Activated CD4-positive, alpha-beta T cell treated with anti-CD3 and anti-CD28 coated beads, Interleukin-2, amount 50 U/mL, for 16 hours (primary cell): ENCODE measurements at regions not wholly inside any gene's neighbourhood (a gene's known extent, or its start where the extent isn't known, plus 50 kb on each side); places are given as distances from the start of the nearest gene placed in this dataset.

ENCODE experiments used
- DNase-seq: peaks from one replicate; pipeline ENCODE4 v3.0.0-alpha.2; 2020

- no peak for DNase-seq
These were observed 731.3 kb downstream of the DTWD2 start for GRCh38 chr5:118257066-118257465.

DNA sequence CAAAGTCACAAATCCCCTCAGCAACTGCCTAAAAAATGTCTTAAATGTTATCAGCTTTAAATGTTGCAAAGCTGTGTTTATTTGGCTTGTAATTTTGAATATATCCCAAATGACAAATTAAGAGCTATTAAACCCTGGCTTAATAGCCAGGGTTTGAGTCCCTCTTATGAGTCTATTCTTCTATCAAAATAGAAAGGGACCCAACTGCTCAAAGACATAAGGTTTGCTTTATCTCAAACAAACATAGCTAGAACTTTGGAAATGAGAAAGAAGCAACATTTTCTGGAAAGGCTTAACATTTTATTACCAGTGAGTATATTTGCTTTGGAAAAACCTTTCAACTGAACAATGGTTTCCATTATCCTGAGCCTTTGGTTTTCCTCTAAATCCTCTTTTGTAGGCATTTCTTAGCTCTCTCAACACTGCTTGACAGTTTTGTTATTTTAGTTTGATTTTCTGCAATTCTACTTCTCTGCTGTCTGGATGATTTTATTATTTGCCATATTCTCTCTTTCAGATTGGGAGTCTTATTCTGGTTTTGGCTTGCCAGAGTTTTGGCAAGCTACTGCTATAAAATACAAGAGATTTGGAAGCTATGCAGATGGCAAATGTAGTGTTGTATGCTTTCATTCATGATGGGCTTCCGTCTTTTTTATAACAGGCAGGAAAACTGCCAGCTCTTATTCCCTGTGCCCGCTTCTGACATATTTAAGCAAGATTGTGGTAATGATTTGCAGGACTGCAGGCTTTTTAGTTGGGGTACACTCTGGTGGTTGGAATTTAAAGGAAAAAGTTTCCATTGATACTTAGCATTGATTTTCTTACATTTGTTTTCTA lies 734.9 kb downstream of the DTWD2 start:
- no peak for DNase-seq

GRCh38 chr5:118249386-118249785 lies 739.0 kb downstream of the DTWD2 start:
- DNase-seq, result peak; percentile 4

DNA sequence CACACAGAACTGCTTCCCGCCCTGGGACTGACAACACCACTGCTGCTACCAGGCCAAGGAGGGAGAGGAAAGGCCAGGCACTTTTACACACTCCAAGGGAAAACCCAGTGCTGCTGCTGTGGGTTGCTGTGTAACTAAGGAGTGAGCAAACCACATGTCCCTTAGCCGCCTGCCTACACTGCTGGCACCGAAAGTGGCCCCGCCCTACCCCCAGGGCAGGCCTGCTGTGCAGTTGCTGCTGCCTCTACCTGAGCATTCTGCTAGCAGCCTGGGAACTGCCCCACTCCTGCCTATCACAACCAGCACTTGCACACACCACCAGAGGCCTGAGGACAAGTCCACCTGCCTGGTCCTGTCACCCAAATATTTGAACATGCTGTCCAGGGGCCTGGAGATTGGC lies 740.9 kb downstream of the DTWD2 start:
- no peak for DNase-seq

GRCh38 chr5:118243613-118244012 lies 744.7 kb downstream of the DTWD2 start:
- DNase-seq, result no peak

GRCh38 chr5:118243068-118243467 lies 745.3 kb downstream of the DTWD2 start:
- no peak for DNase-seq

GRCh38 chr5:118236108-118236849 lies 752.1 kb downstream of the DTWD2 start:
- no peak for DNase-seq

DNA sequence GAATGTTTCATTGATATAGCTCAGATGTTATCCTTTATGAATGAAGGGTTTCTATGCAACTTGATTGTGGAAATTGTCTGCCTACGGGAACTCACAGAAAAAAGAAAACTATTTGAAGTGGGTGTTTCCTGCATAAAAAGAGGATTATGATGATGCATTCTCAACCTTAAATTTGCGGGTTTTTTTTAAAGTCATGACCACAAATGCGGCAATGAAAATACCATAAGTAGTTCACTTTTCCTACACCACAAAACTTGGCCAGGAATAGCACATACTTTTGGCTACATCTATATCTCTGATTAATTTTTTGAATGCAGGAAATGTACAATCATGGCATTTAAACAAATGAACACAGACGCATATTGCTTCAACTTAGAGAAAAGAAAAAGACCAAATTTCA lies 754.7 kb downstream of the DTWD2 start:
- DNase-seq, result no peak

- no peak for DNase-seq
These were observed 759.9 kb downstream of the DTWD2 start for GRCh38 chr5:118228489-118228888.

GRCh38 chr5:118224546-118224945 lies 763.8 kb downstream of the DTWD2 start:
- DNase-seq, result no peak

DNA sequence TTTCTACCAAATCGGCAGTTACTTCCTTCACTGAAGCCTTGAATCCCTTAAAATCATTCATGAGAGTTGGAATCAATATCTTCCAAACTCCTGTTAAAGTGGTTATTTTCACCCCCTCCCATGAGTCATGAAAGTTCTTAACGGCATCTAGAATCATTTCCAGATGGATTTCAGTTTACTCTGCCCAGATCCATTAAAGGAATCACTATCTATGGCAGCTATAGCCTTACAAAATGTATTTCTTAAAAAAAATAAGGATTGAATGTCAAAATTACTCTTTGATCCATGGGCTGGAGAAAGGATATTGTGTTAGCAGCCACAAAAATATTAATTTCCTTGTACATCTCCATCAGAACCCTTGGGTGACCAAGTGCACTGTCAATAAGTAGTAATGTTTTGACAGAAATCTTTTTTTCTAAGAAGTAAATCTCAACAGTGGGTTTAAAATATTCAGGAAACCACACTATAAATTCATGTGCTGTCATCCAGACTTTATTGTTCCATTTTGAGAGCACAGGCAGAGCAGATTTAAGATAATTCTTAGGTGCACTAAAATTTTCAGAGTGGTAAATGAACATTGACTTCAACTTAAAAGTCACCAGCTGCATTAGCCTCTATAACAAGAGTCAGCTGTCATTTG lies 767.7 kb downstream of the DTWD2 start:
- no peak for DNase-seq

GRCh38 chr5:118211606-118212005 lies 776.7 kb downstream of the DTWD2 start:
- DNase-seq, result no peak

DNA sequence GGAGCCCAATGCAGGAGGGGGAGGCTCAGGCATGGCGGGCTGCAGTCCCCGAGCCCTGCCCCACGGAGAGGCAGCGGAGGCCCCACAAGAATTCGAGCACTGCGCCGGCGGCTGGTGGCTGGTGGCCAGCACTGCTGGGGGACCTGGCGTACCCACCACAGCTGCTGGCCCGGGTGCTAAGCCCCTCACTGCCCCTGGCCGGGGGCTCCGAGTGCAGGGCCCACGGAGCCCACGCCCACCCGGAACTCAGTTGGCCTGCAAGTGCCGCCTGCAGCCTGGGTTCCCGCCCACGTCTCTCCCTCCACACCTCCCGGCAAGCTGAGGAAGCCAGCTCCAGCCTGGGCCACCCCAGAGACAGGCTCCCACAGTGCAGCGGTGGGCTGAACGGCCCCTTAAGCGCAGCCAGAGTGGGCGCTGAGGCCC lies 780.3 kb downstream of the DTWD2 start:
- DNase-seq, result no peak

DNA sequence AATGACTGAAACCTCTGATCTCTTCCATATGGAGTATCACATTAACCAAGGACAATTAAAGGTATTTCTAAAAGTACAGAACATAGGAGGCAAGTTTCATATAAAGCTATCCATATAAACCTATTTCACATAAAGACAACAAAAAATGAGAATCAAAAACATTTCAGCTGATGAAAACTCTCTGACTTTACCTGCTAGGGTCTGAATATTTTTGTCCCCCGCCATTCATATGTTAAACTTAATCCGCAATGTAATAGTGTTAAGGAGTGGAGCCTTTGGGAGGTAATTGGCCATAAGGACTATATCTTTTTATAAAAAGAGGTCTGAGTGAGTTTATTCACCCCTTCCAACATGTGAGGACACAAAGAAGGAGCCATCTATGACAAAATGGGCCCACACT lies 788.5 kb downstream of the DTWD2 start:
- no peak for DNase-seq

GRCh38 chr5:118196229-118196628 lies 792.1 kb downstream of the DTWD2 start:
- DNase-seq, result no peak

GRCh38 chr5:118195211-118195610 lies 793.1 kb downstream of the DTWD2 start:
- no peak for DNase-seq

DNA sequence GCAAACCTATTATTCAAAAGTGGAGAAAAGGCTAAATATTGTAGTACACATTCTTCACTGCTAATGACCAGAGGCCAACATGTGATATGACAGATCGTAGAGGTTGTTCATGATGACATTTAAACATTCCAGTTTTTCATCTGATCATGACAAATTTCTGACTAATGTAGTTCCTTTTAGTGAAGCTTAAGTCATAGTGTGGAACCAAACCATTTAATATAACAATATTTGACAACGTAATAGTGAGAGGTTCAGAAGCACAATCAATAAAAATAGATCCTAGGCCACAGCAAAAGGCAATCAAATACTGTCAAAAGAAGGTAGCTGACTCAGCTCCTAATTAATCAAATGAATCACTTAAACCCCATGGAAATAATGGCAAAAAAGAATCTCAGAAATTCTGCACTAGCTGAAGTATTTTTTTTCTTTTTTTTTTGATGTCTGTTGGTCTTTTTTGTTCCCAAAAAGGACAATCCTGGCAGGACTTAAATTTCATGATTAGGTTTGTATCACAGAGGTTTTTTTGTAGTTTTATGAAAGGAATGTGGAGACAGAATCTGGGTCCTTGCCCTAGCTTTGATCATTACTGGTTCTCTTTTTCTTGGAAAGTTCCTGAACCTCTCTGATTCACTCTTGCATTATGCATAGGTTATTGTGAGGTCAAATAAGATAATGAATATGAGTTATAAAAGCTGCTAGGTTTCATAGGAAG lies 795.0 kb downstream of the DTWD2 start:
- no peak for DNase-seq

DNA sequence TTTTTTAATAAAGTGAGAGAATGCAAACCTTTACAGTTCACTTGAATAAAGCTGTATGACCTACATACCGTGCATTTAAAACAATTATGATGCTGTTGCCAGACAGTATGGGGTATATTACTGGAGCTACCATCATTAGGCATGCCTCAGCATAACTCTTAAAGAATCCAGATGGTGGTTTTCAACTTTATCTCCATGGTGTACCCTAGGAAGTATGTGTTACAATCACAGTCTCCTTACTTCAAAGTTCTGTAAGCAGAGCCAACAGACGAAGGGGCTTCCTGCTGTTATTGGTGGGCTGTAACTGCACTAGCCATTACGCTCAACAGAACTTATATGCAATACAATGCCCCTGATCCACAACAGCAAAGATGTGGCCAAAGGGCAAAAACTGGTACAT lies 803.3 kb downstream of the DTWD2 start:
- no peak for DNase-seq

DNA sequence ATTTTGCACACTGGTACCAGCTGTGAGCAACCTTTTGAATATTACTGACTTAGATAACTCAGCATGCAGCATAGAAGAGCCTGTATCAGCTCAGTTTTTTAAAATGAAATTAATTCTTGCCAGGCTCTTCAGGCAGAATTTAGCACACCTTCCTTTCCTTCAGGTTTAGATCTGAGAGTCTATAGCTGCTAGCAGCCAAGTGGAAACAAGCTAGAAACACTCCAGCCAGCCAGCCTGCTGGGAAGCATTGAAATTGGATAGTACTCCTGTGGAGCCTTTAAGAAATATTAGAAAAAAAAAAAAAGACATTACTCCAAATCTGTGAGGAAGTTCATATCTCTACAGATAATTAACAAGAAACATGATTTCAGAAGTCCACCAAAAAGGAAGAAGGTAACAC lies 812.2 kb downstream of the DTWD2 start:
- DNase-seq, result no peak

GRCh38 chr5:118174671-118175070 lies 813.7 kb downstream of the DTWD2 start:
- DNase-seq, result no peak

DNA sequence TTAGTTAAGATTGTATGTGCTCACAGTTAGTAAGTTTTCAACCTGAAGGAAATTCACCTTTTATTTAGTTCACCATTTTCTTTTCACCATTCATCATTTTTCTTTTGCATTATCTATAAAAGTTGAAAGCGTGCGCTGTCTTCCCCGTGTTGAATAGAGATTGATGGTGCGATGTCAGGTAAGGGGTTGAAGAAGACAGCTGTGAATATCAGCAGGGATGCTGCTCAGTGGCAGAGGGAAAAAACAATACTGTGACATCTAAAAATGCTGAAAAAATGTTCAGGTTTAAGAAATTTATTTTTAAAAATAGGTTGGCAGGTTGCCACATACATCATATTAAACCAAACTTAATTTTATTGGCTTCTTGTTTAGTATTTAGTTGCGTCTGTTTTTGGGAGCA lies 815.0 kb downstream of the DTWD2 start:
- no peak for DNase-seq

DNA sequence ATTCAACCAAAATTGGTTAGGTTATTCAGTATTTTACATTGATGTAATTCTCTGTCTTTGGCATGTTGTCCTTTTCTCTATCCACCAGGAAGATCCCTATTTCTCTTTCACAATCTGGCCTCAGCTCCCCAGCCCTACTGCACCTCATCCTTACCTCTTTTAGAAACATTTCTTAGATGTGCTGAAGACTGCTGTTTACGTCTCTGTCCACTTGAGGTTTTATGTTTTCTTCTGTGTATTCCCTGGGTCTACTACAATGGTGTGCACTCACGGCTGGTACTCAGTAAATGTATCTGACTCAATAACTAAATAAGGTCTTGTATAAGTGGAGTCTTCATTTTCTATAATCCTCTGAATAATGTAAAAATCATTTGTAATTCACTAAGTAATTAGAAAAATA lies 822.7 kb downstream of the DTWD2 start:
- no peak for DNase-seq

GRCh38 chr5:118156181-118156580 lies 832.2 kb downstream of the DTWD2 start:
- no peak for DNase-seq
